Fibroblast of lung (primary cell): ENCODE measurements at regions not wholly inside any gene's neighbourhood (a gene's known extent, or its start where the extent isn't known, plus 50 kb on each side); places are given as distances from the start of the nearest gene placed in this dataset.

Source experiments
- DNase-seq, 2 donors: peaks; one replicate each; pipeline versions ENCODE4 v3.0.0 to v3.0.0-alpha.2; 2010; ENCODE audit warnings: low read depth in 2 of 2
- H2AFZ ChIP-seq: 2 replicates; pipeline ENCODE4 v1.5.1; 2012; ENCODE audit warnings: low read length, control low read depth, inconsistent platforms
- H3K27ac ChIP-seq: 2 replicates; pipeline ENCODE4 v1.5.1; 2011; ENCODE audit warnings: low read length, control low read depth; ENCODE audit not compliant: insufficient read depth
- H3K27me3 ChIP-seq: 2 replicates; pipeline ENCODE4 v1.5.1; 2011; ENCODE audit warnings: mild to moderate bottlenecking, low read length; ENCODE audit not compliant: control insufficient read depth, insufficient read depth
- H3K36me3 ChIP-seq: 2 replicates; pipeline ENCODE4 v1.5.1; 2011; ENCODE audit warnings: low read length; ENCODE audit not compliant: control insufficient read depth, insufficient read depth
- H3K4me1 ChIP-seq: 2 replicates; pipeline ENCODE4 v1.5.1; 2011; ENCODE audit warnings: low read length; ENCODE audit not compliant: control insufficient read depth, insufficient read depth; ENCODE audit errors: extremely low read depth
- H3K4me2 ChIP-seq: 2 replicates; pipeline ENCODE4 v1.5.1; 2011; ENCODE audit warnings: low read length, control low read depth; ENCODE audit not compliant: insufficient read depth; ENCODE audit errors: extremely low read depth
- H3K4me3 ChIP-seq, 4 experiments: fragments of 200-600 bp in 1 of 4; sonication (generic) in 1 of 4; replicated peaks in 1 of 4; 2 replicates each; pipeline ENCODE4 v1.5.1; 2011 to 2016; ENCODE audit warnings: low read length in 4 of 4, low read depth in 3 of 4, mild to moderate bottlenecking in 3 of 4, control low read depth in 2 of 4, inconsistent platforms in 1 of 4, mixed read lengths in 1 of 4; ENCODE audit not compliant: insufficient read depth in 1 of 4; ENCODE audit errors: control extremely low read depth in 1 of 4
- H3K79me2 ChIP-seq: 2 replicates; pipeline ENCODE4 v1.5.1; 2012; ENCODE audit warnings: mild to moderate bottlenecking, low read length, inconsistent platforms; ENCODE audit not compliant: control insufficient read depth, insufficient read depth
- H3K9ac ChIP-seq: 2 replicates; pipeline ENCODE4 v1.5.1; 2011; ENCODE audit warnings: mild to moderate bottlenecking, low read length, control low read depth; ENCODE audit not compliant: insufficient read depth
- H3K9me3 ChIP-seq: 2 replicates; pipeline ENCODE4 v1.5.1; 2012; ENCODE audit warnings: low read depth, low read length; ENCODE audit not compliant: control insufficient read depth, insufficient read depth
- H4K20me1 ChIP-seq: 2 replicates; pipeline ENCODE4 v1.5.1; 2011; ENCODE audit warnings: low read length; ENCODE audit not compliant: control insufficient read depth, insufficient read depth; ENCODE audit errors: extremely low read depth
- CTCF ChIP-seq, 2 donors: IDR thresholded peaks in 1 of 2; conservative IDR thresholded peaks in 1 of 2; 1 replicate in 1 of 2; 2 replicates in 1 of 2; pipeline ENCODE4 v1.5.1; 2011 to 2012; ENCODE audit warnings: low read length in 2 of 2, control low read depth in 1 of 2, inconsistent platforms in 1 of 2, low read depth in 1 of 2, mild to moderate bottlenecking in 1 of 2
- EZH2 ChIP-seq: IDR thresholded peaks from 2 replicates; pipeline ENCODE4 v1.5.1; 2012; ENCODE audit warnings: low read length, control low read depth, mild to moderate bottlenecking; ENCODE audit errors: missing control alignments

GRCh38 chr16:64459821-64460220, 662.0 kb downstream of the CDH11 start:
- TF ChIP-seq EZH2 (no peak), CTCF (conservative IDR thresholded peaks at IDR 0.05 in 1 of 2, IDR thresholded peaks at IDR 0.05 in 1 of 2; ENCODE audit: low read depth in 1 of 2, low read length in 2 of 2) (no peak)
- no peaks in the 10 kb centered on the region for H3K4me1 ChIP-seq
- no peaks in the 10 kb centered on the region for H4K20me1 ChIP-seq
- no peak overlapping the region for H2AFZ ChIP-seq
- no peaks in the 10 kb centered on the region for H3K36me3 ChIP-seq
- no peak overlapping the region for H3K9ac ChIP-seq
- no peak overlapping the region for H3K4me2 ChIP-seq
- peak; percentile 47 to 80 for DNase-seq
- no peak overlapping the region for H3K27ac ChIP-seq
- H3K79me2 ChIP-seq: no peaks in the 10 kb centered on the region
- no peaks in the 10 kb centered on the region for H3K9me3 ChIP-seq
- no peak overlapping the region for H3K4me3 ChIP-seq
- no peaks in the 10 kb centered on the region for H3K27me3 ChIP-seq

GRCh38 chr16:64459402-64459801, 662.5 kb downstream of the CDH11 start:
- Histone ChIP-seq H3K9me3 (no peaks in the 10 kb centered on the region), H2AFZ (no peak overlapping the region), H4K20me1 (no peaks in the 10 kb centered on the region), H3K4me2 (no peak overlapping the region), H3K4me1 (no peaks in the 10 kb centered on the region), H3K36me3 (no peaks in the 10 kb centered on the region), H3K27me3 (no peaks in the 10 kb centered on the region), H3K79me2 (no peaks in the 10 kb centered on the region), H3K27ac (no peak overlapping the region), H3K9ac (no peak overlapping the region), H3K4me3 (no peak overlapping the region)
- peak in 1 of 2 donors; percentile 64 for DNase-seq
- TF ChIP-seq CTCF (conservative IDR thresholded peaks at IDR 0.05 in 1 of 2, IDR thresholded peaks at IDR 0.05 in 1 of 2; ENCODE audit: low read depth in 1 of 2, low read length in 2 of 2) (no peak), EZH2 (no peak)

GRCh38 chr16:64455275-64455674, 666.6 kb downstream of the CDH11 start:
- no peaks in the 10 kb centered on the region for H3K36me3 ChIP-seq
- TF ChIP-seq EZH2: no peak
- TF ChIP-seq CTCF (conservative IDR thresholded peaks at IDR 0.05 in 1 of 2, IDR thresholded peaks at IDR 0.05 in 1 of 2; ENCODE audit: low read depth in 1 of 2, low read length in 2 of 2): peak in 1 of 2 donors; percentile 41
- DNase-seq: peak; percentile 48 to 66

More at GRCh38 chr16:64455275-64455674, 666.6 kb downstream of the CDH11 start:
- Histone ChIP-seq H3K4me3 (no peak overlapping the region), H3K4me1 (no peaks in the 10 kb centered on the region), H3K9ac (no peak overlapping the region), H3K79me2 (no peaks in the 10 kb centered on the region), H3K9me3 (no peaks in the 10 kb centered on the region), H2AFZ (no peak overlapping the region), H3K27ac (no peak overlapping the region), H3K4me2 (no peak overlapping the region), H4K20me1 (no peaks in the 10 kb centered on the region), H3K27me3 (no peaks in the 10 kb centered on the region)
